K562 (cell line): ENCODE measurements at regions not wholly inside any gene's neighbourhood (a gene's known extent, or its start where the extent isn't known, plus 50 kb on each side); places are given as distances from the start of the nearest gene placed in this dataset.

ENCODE experiments used
- ATAC-seq: fragments of 200-7000 bp; cut with Tn5 transposase; 3 replicates; pipeline ENCODE4 v1.9.1; 2020; ENCODE audit warnings: moderate library complexity
- BruUV-seq: library from RNA; stranded (reverse); fragments of 400-500 nt; replicated peaks from 2 replicates; lab custom pipeline; 2021; lab: Mats Ljungman, UMichigan
- CTCF ChIA-PET: fragments of 300-600 bp; formaldehyde crosslinking; extraction: SDS; loops from one replicate; lab custom pipeline; 2021; ENCODE audit warnings: low intra/inter-chr PET ratio; lab: Yijun Ruan, JAX
- POLR2A ChIA-PET: fragments of 300-600, 350-650 bp; sonication (Branson Sonifier 250); formaldehyde crosslinking; extraction: SDS; loops from one replicate; lab custom pipeline; 2021; ENCODE audit warnings: antibody characterized with exemption, inconsistent platforms; lab: Yijun Ruan, JAX
- DNase-seq, 4 experiments: peaks; one replicate each; pipeline versions ENCODE4 v3.0.0 to v3.0.0-alpha.2; 2011 to 2018; ENCODE audit warnings: low spot score in 3 of 4, mixed read lengths in 3 of 4; ENCODE audit errors: extremely low read depth in 1 of 4
- FAIRE-seq: peaks from 2 replicates; lab custom pipeline; 2011; peaks lifted over from hg19 to GRCh38; lab: Jason Lieb, UNC
- H2AFZ ChIP-seq: 2 replicates; pipeline ENCODE4 v1.6.0; 2011; ENCODE audit warnings: low read depth, low read length, control low read depth, inconsistent platforms
- H3K27ac ChIP-seq: fragments of 200-600 bp; 3 replicates; pipeline ENCODE4 v1.8.0; 2011; ENCODE audit warnings: low read depth, mild to moderate bottlenecking, control low read depth, inconsistent platforms, low read length, moderate library complexity, mixed read lengths; ENCODE audit errors: extremely low read depth
- H3K27me3 ChIP-seq, 2 experiments: fragments of 300-600 bp in 1 of 2; 2 replicates in 1 of 2; 3 replicates in 1 of 2; pipeline versions ENCODE4 v1.6.0 to v1.8.0; 2011; ENCODE audit warnings: inconsistent platforms in 2 of 2, low read length in 2 of 2, mild to moderate bottlenecking in 1 of 2, mixed read lengths in 1 of 2, moderate library complexity in 1 of 2; ENCODE audit not compliant: control insufficient read depth in 2 of 2, insufficient read depth in 2 of 2
- H3K36me3 ChIP-seq: fragments of 300-600 bp; 3 replicates; pipeline ENCODE4 v1.8.0; 2011; ENCODE audit warnings: mild to moderate bottlenecking, low read length, inconsistent platforms; ENCODE audit not compliant: control insufficient read depth, insufficient read depth
- H3K4me1 ChIP-seq, 2 experiments: fragments of 200-600 bp in 1 of 2; replicated peaks in 1 of 2; 2 replicates in 1 of 2; 3 replicates in 1 of 2; pipeline versions ENCODE4 v1.5.1 to v1.8.0; 2011; ENCODE audit warnings: inconsistent platforms in 2 of 2, low read length in 2 of 2, mild to moderate bottlenecking in 1 of 2, mixed read lengths in 1 of 2, moderate library complexity in 1 of 2; ENCODE audit not compliant: control insufficient read depth in 2 of 2, insufficient read depth in 2 of 2
- H3K4me2 ChIP-seq: 2 replicates; pipeline ENCODE4 v1.6.1; 2011; ENCODE audit warnings: low read length, control low read depth, inconsistent platforms, mixed read lengths; ENCODE audit not compliant: insufficient read depth
- H3K4me3 ChIP-seq: fragments of 200-600 bp; sonication (generic), shearing (Covaris generic); 2 replicates; pipeline ENCODE4 v1.5.1; 2016; ENCODE audit warnings: control low read depth, inconsistent platforms
- H3K79me2 ChIP-seq: fragments of 200-600 bp; 3 replicates; pipeline ENCODE4 v1.8.0; 2011; ENCODE audit warnings: low read length, inconsistent platforms; ENCODE audit not compliant: control insufficient read depth, insufficient read depth
- H3K9ac ChIP-seq, 2 experiments: 2 replicates each; pipeline versions ENCODE4 v1.6.0 to v1.6.1; 2011; ENCODE audit warnings: low read depth in 2 of 2, low read length in 2 of 2, control low read depth in 1 of 2, inconsistent platforms in 1 of 2, mild to moderate bottlenecking in 1 of 2, mixed read lengths in 1 of 2; ENCODE audit not compliant: insufficient read depth in 1 of 2
- H3K9me1 ChIP-seq: one replicate; pipeline ENCODE4 v1.6.0; 2011; ENCODE audit warnings: inconsistent platforms, mild to moderate bottlenecking, low read length, moderate library complexity; ENCODE audit not compliant: control insufficient read depth, insufficient read depth
- H3K9me3 ChIP-seq: replicated peaks from 2 replicates; pipeline ENCODE4 v1.5.1; 2011; ENCODE audit warnings: low read depth, low read length, inconsistent platforms; ENCODE audit not compliant: control insufficient read depth, insufficient read depth
- H4K20me1 ChIP-seq: replicated peaks from 2 replicates; pipeline ENCODE4 v1.6.1; 2011; ENCODE audit warnings: low read length, inconsistent platforms, mixed read lengths; ENCODE audit not compliant: control insufficient read depth, insufficient read depth
- FOXA3 ChIP-seq, 2 experiments: fragments of 450-650 bp in 1 of 2; sonication (generic) in 1 of 2; formaldehyde crosslinking; IDR thresholded peaks in 1 of 2; conservative IDR thresholded peaks in 1 of 2; 2 replicates each; pipeline versions ENCODE4 v1.4.0 to v1.8.0; 2020 to 2022; ENCODE audit warnings: mild to moderate bottlenecking in 2 of 2, missing genetic modification reagents in 1 of 2
- MBD2 ChIP-seq: sonication (generic); IDR thresholded peaks from 2 replicates; pipeline ENCODE4 v1.6.1; 2016; ENCODE audit warnings: low read depth, borderline replicate concordance
- MED1 ChIP-seq: sonication (generic); formaldehyde crosslinking; IDR thresholded peaks from 2 replicates; pipeline ENCODE4 v1.8.1; 2023; ENCODE audit warnings: missing genetic modification reagents, borderline replicate concordance
- NRF1 ChIP-seq, 2 experiments: fragments of 450-650 bp; IDR thresholded peaks in 1 of 2; conservative IDR thresholded peaks in 1 of 2; 2 replicates each; pipeline ENCODE4 v1.6.1; 2014; ENCODE audit warnings: mild to moderate bottlenecking in 2 of 2
- RCOR1 ChIP-seq, 2 experiments: IDR thresholded peaks; 2 replicates each; pipeline ENCODE4 v1.6.1; 2012; ENCODE audit warnings: low read depth in 2 of 2, low read length in 2 of 2, borderline replicate concordance in 1 of 2, improper control_type of control experiment in 1 of 2
- RFX5 ChIP-seq: IDR thresholded peaks from 2 replicates; pipeline ENCODE4 v1.6.1; 2011; ENCODE audit warnings: low read depth, mild to moderate bottlenecking, improper control_type of control experiment, low read length
- STAT5A ChIP-seq: IDR thresholded peaks from 2 replicates; pipeline ENCODE4 v1.6.1; 2012; ENCODE audit warnings: low read length, inconsistent platforms, borderline replicate concordance
- XRCC5 ChIP-seq: fragments of 200-400 bp; formaldehyde crosslinking; IDR thresholded peaks from 2 replicates; pipeline ENCODE4 v1.6.1; 2017; ENCODE audit warnings: low read depth, mild to moderate bottlenecking, low read length
- ZNF830 ChIP-seq: fragments of 250-450 bp; sonication (Bioruptor Pico); IDR thresholded peaks from 2 replicates; pipeline ENCODE4 v1.5.0; 2021; ENCODE audit warnings: mild to moderate bottlenecking
- in situ Hi-C: fragments of 300-500 bp; cut with MboI; formaldehyde crosslinking; loops from 4 replicates; pipeline ENCODE4 v1.15.0; 2018; ENCODE audit warnings: inconsistent platforms, mixed read lengths
- intact Hi-C: fragments of 100-400 bp; cut with micrococcal nuclease; formaldehyde crosslinking; loops from 2 replicates; pipeline ENCODE4 v1.14.2; 2022
- TF ChIP-seq, protein P1 (sequence below): fragments of 450-650 bp; conservative IDR thresholded peaks from 2 replicates; pipeline ENCODE4 v1.6.1; 2016; ENCODE audit warnings: missing genetic modification characterization, low read depth, mild to moderate bottlenecking, missing compliant biosample characterization, moderate library complexity
- TF ChIP-seq, protein P2 (sequence below): fragments of 200-400 bp; formaldehyde crosslinking; IDR thresholded peaks from 2 replicates; pipeline ENCODE4 v1.6.1; 2017; ENCODE audit warnings: mild to moderate bottlenecking, low read depth, low read length, moderate library complexity
- TF ChIP-seq, protein P3 (sequence below): IDR thresholded peaks from 2 replicates; pipeline ENCODE4 v1.6.1; 2011; ENCODE audit warnings: borderline replicate concordance, low read depth, mild to moderate bottlenecking, moderate library complexity, low read length; ENCODE audit not compliant: insufficient read depth, poor library complexity, severe bottlenecking

DNA sequence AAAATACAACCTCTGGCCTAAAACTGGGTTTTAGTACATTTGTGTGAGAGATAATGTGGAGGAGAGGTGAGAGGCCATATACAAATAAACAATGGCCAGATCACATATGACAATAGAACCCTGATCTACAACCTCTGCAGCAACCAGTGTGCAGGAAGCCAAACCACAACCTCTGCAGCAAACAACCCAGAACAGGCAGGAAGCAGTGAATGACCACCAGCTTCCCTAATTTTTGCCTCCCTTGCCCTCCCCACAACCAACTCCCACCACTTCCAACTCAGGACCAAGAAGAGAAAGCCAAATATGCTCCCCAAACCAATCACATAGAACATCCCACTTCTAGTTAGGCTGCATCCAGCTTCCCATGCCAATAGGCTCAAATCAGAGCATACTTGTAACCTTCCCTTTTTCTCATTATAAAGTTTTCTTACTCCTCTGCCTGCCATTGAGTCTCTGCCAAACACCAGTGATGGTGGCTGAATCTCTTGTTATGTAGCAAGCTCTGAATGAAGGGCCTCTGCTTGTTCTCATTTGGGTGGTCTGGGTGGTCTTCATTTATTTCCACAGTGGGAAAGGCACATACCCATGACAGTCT lies 102.6 kb upstream of the GAP43 start:
- in situ Hi-C loops (no loop called here), intact Hi-C loops (no loop called here)
- DNase-seq, result no peak
- H4K20me1 ChIP-seq, result no peaks in the 10 kb centered on the region
- ATAC-seq, result no peak
- H3K9me3 ChIP-seq, result no peaks in the 10 kb centered on the region
- H3K4me2 ChIP-seq, result no peak overlapping the region
- no peaks in the 10 kb centered on the region for H3K27me3 ChIP-seq
- no peak for FAIRE-seq
- no peak overlapping the region for H3K27ac ChIP-seq
- no peaks in the 10 kb centered on the region for H3K36me3 ChIP-seq
- no peak overlapping the region for H3K9ac ChIP-seq
- ChIA-PET CTCF (no interaction called here), POLR2A (no interaction called here)
- H3K4me3 ChIP-seq, result no peak overlapping the region
- H2AFZ ChIP-seq, result no peak overlapping the region
- no peaks in the 10 kb centered on the region for H3K79me2 ChIP-seq
- TF ChIP-seq, protein P1, sequence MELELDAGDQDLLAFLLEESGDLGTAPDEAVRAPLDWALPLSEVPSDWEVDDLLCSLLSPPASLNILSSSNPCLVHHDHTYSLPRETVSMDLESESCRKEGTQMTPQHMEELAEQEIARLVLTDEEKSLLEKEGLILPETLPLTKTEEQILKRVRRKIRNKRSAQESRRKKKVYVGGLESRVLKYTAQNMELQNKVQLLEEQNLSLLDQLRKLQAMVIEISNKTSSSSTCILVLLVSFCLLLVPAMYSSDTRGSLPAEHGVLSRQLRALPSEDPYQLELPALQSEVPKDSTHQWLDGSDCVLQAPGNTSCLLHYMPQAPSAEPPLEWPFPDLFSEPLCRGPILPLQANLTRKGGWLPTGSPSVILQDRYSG, result no peak
- TF ChIP-seq FOXA3 (CRISPR knock-in tag; conservative IDR thresholded peaks at IDR 0.05 in 1 of 2, IDR thresholded peaks at IDR 0.05 in 1 of 2), result no peak
- TF ChIP-seq, protein P2, sequence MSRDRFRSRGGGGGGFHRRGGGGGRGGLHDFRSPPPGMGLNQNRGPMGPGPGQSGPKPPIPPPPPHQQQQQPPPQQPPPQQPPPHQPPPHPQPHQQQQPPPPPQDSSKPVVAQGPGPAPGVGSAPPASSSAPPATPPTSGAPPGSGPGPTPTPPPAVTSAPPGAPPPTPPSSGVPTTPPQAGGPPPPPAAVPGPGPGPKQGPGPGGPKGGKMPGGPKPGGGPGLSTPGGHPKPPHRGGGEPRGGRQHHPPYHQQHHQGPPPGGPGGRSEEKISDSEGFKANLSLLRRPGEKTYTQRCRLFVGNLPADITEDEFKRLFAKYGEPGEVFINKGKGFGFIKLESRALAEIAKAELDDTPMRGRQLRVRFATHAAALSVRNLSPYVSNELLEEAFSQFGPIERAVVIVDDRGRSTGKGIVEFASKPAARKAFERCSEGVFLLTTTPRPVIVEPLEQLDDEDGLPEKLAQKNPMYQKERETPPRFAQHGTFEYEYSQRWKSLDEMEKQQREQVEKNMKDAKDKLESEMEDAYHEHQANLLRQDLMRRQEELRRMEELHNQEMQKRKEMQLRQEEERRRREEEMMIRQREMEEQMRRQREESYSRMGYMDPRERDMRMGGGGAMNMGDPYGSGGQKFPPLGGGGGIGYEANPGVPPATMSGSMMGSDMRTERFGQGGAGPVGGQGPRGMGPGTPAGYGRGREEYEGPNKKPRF, result no peak
- TF ChIP-seq RFX5, result no peak
- TF ChIP-seq NRF1 (conservative IDR thresholded peaks at IDR 0.05 in 1 of 2, IDR thresholded peaks at IDR 0.05 in 1 of 2), result no peak
- TF ChIP-seq MED1 (CRISPR knock-in tag), result no peak
- TF ChIP-seq STAT5A, result no peak
- no peak for TF ChIP-seq RCOR1 (IDR thresholded peaks at IDR 0.05; ENCODE audit: borderline replicate concordance in 1 of 2, low read depth in 2 of 2, low read length in 2 of 2)
- TF ChIP-seq MBD2, result no peak
- no peak for TF ChIP-seq XRCC5
- no peak for TF ChIP-seq ZNF830 (CRISPR knock-in tag)
- TF ChIP-seq, protein P3, sequence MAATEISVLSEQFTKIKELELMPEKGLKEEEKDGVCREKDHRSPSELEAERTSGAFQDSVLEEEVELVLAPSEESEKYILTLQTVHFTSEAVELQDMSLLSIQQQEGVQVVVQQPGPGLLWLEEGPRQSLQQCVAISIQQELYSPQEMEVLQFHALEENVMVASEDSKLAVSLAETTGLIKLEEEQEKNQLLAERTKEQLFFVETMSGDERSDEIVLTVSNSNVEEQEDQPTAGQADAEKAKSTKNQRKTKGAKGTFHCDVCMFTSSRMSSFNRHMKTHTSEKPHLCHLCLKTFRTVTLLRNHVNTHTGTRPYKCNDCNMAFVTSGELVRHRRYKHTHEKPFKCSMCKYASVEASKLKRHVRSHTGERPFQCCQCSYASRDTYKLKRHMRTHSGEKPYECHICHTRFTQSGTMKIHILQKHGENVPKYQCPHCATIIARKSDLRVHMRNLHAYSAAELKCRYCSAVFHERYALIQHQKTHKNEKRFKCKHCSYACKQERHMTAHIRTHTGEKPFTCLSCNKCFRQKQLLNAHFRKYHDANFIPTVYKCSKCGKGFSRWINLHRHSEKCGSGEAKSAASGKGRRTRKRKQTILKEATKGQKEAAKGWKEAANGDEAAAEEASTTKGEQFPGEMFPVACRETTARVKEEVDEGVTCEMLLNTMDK, result no peak
- H3K4me1 ChIP-seq, result no peaks in the 10 kb centered on the region
- H3K9me1 ChIP-seq, result no peaks in the 10 kb centered on the region
- BruUV-seq, result no TSS peak
